Stimulated activated CD4-positive, alpha-beta T cell treated with anti-CD3 and anti-CD28 coated beads, Interleukin-2, amount 100 ng/mL, for 4 hours (primary cell): ENCODE measurements at regions not wholly inside any gene's neighbourhood (a gene's known extent, or its start where the extent isn't known, plus 50 kb on each side); places are given as distances from the start of the nearest gene placed in this dataset.
"Not testable (repeated sequence)": the region's sequence is repeated elsewhere in the genome, so short reads cannot be mapped to it uniquely, and the experiment has no call there.

ENCODE experiments used
- DNase-seq: peaks from one replicate; pipeline ENCODE4 v3.0.0-alpha.2; 2020; ENCODE audit warnings: low read depth

DNA sequence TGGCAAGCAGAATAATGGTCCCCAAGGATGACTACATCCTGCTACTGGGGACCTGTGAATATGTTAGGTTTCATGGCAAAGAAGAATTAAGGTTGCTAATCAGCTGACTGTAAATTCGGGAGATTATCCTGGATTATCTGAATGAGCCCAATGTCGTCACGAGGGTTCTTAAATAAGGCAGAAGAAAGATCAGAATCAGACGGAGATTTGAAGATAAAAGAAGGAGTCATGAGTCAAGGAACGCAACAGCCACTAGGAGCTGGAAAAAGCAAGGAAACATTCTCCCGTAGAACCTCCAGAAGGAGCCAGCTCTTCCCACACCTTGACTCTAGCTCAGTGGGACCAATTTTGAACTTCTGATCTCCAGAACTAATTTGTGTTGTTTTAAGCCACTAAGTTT, 82.9 kb upstream of the APBB1IP start:
- DNase-seq, result no peak

DNA sequence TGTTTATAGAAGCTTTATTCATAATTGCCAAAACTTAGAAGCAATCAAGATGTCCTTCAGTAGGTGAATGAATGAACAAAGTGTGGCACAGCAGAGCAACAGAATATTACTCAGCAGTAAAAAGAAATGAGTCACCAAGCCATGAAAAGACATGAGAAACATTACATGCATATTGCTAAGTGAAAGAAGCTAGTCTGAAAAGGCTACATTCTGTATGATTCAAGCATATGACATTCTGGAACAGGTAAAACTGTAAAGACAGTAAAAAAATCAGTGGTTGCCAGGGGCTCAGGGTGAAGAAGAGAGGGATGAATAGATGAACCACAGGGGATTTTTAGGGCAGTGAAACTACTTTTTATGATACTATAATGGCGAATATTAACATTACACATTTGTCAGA, 80.9 kb upstream of the APBB1IP start:
- DNase-seq, result no peak

DNA sequence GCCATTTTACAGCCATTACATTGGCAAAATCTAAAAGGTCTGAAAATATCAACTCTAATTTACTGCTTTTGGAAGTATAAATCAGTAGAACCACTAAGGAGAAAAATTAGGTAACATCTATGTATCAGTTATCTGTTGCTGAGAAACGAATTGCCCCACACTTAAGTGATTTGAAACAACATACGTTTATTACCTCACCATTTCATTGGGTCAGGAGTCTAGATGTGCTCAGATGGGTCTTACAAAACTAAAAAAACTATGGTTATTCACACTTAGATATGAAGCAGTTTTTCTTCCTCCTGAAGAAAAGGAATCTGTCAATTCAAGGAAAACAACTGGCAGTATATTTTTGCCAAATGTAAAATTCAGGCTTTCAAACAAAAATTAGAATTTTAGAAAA, 80.1 kb upstream of the APBB1IP start:
- DNase-seq, result no peak

DNA sequence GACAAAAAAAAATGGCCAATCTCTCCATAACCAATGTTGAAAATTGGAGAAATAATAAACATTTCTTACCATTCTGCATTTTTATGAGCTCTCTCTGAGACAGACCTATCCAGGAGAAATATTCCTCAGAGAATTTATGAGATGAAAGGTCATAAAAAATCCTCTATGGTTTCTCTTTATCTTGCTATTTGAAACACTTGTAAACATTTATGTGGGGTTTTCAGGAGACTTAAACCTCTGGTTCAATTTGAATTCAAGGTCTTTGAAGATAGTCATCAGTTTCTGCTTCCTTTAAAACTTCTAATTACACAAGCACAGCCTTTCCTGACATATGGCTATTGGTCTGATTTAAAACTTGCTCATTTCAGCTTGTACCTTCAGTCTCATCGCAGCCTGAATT, 78.5 kb upstream of the APBB1IP start:
- no peak for DNase-seq

DNA sequence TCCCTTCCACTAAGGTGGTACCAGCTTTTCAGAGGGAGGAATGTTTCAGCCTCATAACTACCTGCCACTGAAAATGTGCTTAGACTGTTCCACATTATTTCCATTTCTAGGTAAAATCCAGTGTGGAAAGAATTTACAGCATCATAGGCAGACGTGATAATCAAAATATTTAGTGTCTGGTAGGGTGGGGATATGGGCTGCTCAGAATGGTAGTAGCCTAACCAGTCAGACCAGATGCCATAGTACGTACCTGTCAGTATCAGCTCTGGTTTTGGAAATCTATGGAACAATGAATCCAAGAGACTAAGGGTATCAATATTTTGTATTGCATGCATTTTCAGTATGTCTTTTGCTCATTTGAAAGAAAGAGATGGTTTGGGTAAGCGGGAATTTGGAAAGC, 76.8 kb upstream of the APBB1IP start:
- DNase-seq, result no peak

DNA sequence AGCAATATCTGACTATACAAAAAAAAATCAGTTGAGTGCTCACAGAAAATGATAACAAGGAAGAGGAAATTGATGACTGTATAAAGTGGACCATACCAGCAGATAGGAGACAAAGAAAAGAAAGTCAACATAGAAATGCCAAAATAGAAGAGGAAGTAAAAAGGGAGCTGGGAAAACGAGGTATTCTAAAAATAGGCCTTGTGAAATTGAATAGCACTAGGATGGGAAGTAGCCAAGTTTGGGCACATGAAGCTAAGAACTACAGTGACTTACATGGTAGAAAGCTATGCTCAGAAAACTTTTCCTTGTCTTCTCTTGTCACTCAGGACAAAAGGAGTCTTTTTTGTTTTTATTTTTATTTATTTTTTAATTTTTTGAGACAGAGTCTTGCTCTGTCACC, 76.2 kb upstream of the APBB1IP start:
- no peak for DNase-seq

DNA sequence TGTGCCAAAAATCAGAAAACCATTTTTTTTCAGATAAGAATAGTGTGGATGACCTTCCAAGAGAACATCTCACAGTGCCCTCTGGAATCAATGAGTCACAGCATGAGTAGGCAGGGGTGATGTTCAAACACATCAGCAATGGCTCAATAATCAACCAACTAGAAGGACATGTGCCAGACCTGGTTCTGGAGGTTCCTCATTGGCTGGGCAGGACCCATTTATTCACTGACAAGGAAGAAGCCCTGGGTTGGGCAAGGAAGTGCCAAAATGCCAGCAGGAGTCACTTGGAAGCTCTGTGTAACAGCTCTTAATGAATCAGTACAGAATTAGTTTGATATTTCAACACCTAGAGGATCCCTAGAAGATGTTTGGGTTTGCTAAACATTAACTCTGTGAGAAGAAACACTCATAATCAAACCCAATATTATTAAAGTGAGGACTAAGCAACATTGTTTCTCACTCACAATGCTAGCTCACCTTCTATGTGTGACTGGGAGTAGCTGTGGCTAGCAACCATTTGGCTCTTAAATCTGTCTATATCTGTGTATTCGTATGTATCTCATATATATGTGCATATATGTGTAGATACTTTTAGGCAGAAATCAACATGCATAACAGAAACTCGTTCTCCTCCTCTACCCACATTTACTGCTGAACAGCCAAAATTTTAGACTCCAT, 72.3 kb upstream of the APBB1IP start:
- DNase-seq, result no peak

DNA sequence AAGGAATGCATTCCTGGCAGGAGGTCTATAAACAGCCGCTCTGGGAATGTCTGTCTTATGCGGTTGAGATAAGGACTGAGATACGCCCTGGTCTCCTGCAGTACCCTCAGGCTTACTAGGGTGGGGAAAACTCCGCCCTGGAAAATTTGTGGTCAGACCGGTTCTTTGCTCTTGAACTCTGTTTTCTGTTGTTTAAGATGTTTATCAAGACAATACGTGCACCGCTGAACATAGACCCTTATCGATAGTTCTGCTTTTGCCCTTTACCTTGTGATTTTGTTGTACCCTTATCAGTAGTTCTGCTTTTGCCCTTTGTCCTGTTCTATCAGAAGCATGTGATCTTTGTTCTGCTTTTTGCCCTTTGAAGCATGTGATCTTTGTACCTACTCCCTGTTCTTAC, 71.1 kb upstream of the APBB1IP start:
- not testable (repeated sequence) for DNase-seq

DNA sequence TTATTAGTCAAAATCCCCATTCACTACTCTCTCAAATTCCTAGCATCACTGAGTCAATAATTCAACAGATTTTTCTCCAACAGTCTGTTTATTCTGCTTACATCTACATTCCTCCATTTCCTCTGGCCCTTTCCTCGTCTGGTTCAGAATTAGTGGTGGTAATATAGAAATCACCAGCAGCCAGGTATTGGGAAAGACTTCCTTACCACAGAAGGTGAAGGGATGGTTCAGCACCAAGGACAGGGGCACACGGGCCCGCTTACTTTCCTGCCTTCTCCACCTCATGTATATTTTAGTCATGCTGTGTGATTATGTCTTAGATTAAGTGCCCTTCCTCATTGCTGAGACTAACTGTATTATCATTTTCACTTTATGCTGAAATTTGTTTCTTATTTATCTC, 70.4 kb upstream of the APBB1IP start:
- peak; percentile 4 for DNase-seq

DNA sequence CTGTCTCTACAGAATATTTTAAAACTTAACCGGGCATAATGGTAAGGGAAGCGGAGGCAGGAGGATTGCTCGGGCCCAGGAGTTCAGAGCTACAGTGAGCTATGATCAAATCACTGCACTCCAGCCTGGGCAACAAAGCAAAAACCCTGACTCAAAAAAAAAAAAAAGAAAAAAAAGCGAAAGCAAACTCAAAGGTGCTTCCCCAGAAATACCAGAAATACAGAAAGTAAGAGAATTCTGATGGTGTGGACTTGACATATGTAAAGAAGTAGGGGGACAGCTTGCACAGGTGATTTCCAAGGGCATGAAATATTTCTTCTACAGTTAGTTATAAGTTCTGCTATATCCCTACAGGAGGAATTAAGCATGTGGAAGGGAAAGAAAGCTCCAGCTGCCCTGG, 69.7 kb upstream of the APBB1IP start:
- DNase-seq, result no peak

DNA sequence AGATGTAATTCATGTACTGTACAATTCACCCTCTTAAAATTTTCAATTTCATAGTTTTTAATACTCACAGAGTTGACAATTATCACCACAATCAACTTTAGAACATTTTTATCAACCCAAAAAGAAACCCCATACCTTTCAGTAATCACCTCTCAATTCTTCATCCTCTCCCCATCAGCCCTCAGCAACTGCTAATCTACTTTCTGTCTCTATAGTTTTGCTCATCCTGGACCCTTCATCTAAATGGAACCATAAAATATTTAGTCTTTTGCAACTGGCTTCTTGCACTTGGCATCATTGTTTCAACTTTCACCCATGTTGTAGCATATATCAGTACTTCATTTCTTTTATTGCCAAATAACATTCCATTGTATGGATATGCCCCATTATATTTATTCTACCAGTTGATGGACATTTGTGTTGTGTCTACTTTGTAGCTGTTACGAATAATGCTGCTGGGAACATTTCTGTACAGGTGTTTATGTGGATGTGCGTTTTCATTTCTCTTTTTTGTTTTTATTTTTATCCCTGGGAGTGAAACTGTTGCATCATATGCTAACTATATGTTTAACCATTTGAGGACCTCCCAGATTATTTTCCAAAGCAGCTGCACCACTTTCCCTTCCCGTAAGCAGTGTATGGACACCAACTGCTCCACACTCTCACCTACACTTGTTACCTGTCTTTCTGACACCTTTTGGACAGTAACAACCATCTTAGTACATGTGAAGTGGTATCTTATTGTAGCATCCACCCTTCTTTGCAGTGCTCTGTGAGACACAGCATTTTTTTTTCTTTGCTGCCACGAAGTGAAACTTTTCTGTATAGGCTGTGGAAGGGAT, 65.4 kb upstream of the APBB1IP start:
- DNase-seq, result no peak

DNA sequence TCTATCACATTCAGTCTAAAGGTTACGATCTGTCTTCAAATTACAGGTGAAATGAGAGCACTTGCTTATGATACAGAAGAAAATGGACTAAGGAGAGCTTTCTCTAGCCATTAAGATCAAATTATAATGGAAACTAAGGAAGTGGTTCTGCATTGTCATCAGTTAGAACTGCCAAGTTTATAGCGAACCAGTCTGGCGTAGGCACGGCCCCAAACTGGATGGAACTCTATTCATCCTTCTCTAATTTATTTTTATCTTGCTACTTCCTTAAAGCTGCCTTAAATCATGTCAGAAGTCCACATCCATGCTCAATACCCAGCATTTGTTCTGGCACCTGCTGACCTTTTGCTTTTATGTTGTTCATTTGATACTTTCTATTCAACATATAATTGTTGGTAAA, 63.7 kb upstream of the APBB1IP start:
- no peak for DNase-seq

DNA sequence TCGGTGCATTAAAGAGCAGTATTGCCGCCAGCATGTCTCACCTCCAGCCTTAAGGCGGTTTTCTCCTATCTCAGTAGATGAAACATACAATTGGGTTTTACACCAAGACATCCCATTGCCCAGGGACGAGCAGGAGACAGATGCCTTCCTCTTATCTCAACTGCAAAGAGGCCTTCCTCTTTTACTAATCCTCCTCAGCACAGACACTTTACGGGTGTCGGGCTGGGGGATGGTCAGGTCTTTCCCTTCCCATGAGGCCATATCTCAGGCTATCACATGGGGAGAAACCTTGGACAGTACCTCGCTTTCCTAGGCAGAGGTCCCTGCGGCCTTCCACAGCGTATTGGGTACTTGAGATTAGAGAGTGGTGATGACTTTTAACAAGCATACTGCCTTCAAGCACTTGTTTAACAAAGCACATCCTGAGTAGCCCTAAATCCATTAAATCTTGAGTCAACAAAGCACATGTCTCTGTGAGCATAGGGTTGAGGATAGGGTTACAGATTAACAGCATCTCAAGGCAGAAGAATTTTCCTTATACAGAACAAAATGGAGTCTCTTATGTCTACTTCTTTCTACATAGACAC, 60.8 kb upstream of the APBB1IP start:
- not testable (repeated sequence) for DNase-seq

DNA sequence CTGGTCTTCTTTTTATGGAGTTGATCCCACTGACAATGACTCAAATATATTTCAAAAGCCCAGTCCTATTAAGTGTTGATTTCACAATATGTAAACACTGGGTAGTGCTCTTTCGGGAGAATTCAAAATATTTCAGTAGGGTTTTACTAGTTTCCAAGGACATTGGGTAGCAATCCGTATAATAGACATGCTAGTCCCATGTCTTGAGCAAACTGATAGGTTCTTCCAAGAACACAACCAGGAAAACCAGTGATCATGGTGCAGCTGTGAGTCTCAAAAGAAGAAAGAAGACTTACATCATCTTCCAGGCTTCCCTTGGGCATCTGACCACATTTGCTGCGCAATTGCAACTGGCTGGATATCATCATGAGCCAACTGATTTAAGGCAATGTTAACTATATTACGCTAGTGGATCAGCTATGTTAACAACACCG, 59.3 kb upstream of the APBB1IP start:
- DNase-seq, result no peak

DNA sequence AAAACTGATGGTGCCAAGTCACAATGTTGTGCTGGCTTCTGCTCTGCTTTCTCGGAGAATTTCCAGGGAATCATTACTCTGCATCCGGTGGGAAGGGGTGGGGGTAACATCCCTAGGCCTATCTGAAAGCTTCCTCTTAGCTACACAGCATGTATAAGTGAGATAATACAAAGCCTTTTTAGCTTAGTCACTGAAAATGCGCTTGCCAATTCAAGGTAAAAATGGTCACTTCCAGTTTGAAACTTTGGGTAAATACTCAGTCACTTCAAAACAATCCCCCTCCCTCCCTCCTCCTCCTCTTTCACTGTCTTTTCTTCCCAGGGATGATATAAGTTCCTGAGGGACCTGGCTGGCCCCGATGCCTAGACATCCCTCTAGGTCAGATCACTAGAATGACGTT, 57.3 kb upstream of the APBB1IP start:
- no peak for DNase-seq

DNA sequence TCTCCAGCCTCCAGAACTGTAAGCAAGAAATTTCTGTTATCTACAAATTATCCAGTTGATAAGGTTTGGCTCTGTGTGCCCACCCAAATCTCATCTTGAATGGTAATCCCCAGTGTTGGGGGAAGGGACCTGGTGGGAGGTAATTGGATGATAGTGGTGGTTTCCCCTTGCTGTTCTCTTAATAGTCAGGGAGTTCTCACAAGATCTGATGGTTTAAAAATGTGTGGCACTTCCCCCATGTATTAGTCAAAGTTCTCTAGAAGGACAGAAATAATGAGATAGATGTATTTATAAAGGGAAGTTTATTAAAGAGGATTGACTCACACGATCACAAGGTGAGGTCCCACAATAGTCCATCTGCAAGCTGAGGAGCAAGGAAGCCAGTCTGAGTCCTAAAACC, 56.2 kb upstream of the APBB1IP start:
- no peak for DNase-seq

DNA sequence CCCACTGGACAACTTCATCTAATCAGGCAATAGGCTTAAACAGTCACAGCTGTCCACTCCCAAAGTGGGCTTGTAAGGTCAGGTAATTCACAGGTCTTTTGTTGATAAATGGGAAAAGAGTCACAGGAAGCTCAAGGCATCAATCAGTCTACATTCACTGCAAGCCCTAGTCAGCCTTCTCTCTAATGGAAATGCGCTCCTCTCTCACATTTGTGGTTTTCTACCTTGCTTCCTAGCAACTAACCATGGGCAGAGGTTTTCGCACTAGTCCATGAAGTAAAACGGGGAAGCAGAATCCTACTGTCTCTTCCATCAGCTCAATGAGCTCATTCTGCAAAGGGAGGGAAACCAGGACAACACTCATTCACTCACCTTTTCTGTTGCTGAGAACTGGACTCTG, 53.5 kb upstream of the APBB1IP start:
- no peak for DNase-seq

DNA sequence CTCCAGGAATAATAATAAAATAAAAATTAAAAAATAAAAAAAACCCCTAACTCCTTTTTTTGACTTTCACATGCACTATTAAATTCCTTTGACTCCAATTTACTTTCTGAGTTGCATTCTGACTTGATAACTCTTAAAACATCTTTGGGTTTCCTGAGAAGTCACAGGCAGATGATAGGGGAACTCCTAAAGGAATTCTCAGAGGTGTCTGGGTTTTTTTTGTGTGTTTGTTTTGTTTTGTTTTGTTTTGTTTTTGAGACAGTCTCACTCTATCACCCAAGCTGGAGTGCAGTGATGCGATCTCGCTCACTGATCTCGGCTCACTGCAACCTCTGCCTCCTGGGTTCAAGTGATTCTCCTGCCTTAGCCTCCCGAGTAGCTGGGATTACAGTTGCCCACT, 52.7 kb upstream of the APBB1IP start:
- DNase-seq, result no peak

DNA sequence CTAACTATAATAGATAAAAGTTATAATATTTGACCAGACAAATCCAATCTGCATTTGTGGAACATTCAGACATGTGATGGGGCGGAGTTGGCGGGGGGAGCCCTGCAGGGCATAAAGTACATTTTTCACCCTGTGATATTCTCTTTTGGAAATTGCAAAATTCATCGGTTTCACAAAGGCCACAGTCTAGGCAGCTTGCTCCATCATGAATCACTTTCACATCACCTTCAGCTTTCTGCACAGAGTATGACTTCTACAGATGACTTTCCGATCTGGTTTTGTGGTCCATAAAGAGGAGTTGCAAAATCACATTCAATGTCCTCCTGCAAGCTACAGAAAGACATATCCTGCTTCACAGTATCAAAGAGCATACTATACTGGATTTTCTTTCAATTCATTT, 51.4 kb upstream of the APBB1IP start:
- no peak for DNase-seq
